K562 (cell line): ENCODE measurements at regions not wholly inside any gene's neighbourhood (a gene's known extent, or its start where the extent isn't known, plus 50 kb on each side); places are given as distances from the start of the nearest gene placed in this dataset.

Experiments
- CBX8 ChIP-seq: fragments of 200-600 bp; sonication (generic); IDR thresholded peaks from 2 replicates; pipeline ENCODE4 v1.6.1; 2012; ENCODE audit warnings: borderline replicate concordance, mixed run types, low read depth, mild to moderate bottlenecking, moderate library complexity, mixed read lengths, low read length, control low read depth, inconsistent platforms; ENCODE audit not compliant: poor library complexity, severe bottlenecking; ENCODE audit errors: extremely low read depth
- DACH1 ChIP-seq: fragments of 450-650 bp; IDR thresholded peaks from 2 replicates; pipeline ENCODE4 v1.6.1; 2018; ENCODE audit not compliant: partially characterized antibody
- GATAD2B ChIP-seq: fragments of 450-650 bp; IDR thresholded peaks from 2 replicates; pipeline ENCODE4 v1.6.1; 2017; ENCODE audit warnings: mild to moderate bottlenecking, borderline replicate concordance
- HCFC1 ChIP-seq: IDR thresholded peaks from 2 replicates; pipeline ENCODE4 v1.6.1; 2012; ENCODE audit warnings: low read depth, low read length, improper control_type of control experiment
- KDM1A ChIP-seq, 2 experiments: fragments of 450-650 bp; IDR thresholded peaks; 2 replicates each; pipeline ENCODE4 v1.6.1; 2016; ENCODE audit warnings: mild to moderate bottlenecking in 2 of 2
- MED1 ChIP-seq: sonication (generic); formaldehyde crosslinking; IDR thresholded peaks from 2 replicates; pipeline ENCODE4 v1.8.1; 2023; ENCODE audit warnings: missing genetic modification reagents, borderline replicate concordance
- NFIX ChIP-seq: fragments of 250-450 bp; sonication (Bioruptor Pico); IDR thresholded peaks from 2 replicates; pipeline ENCODE4 v1.4.0; 2020; ENCODE audit warnings: low read depth, mild to moderate bottlenecking, moderate library complexity
- PCBP1 ChIP-seq: fragments of 200-400 bp; formaldehyde crosslinking; IDR thresholded peaks from 2 replicates; pipeline ENCODE4 v1.6.1; 2018; ENCODE audit warnings: mild to moderate bottlenecking, low read depth, low read length; ENCODE audit not compliant: poor library complexity, severe bottlenecking
- SPI1 ChIP-seq: IDR thresholded peaks from 2 replicates; pipeline ENCODE4 v1.6.1; 2011; ENCODE audit warnings: low read depth, low read length, control low read depth, borderline replicate concordance
- TAF7 ChIP-seq: fragments of 450-650 bp; IDR thresholded peaks from 2 replicates; pipeline ENCODE4 v1.6.1; 2016; ENCODE audit warnings: missing genetic modification characterization, missing compliant biosample characterization
- ZKSCAN8 ChIP-seq: fragments of 200-800 bp; sonication (Bioruptor generic); IDR thresholded peaks from 2 replicates; pipeline ENCODE4 v1.6.1; 2016; ENCODE audit warnings: missing genetic modification characterization, missing compliant biosample characterization
- TF ChIP-seq, protein P1 (sequence below): fragments of 450-650 bp; conservative IDR thresholded peaks from 2 replicates; pipeline ENCODE4 v1.6.1; 2016; ENCODE audit warnings: missing genetic modification characterization, low read depth, mild to moderate bottlenecking, control low read depth, missing compliant biosample characterization
- TF ChIP-seq, protein P2 (sequence below): fragments of 450-650 bp; formaldehyde crosslinking; IDR thresholded peaks from 2 replicates; pipeline ENCODE4 v1.4.0; 2020; ENCODE audit warnings: mild to moderate bottlenecking, moderate library complexity

DNA sequence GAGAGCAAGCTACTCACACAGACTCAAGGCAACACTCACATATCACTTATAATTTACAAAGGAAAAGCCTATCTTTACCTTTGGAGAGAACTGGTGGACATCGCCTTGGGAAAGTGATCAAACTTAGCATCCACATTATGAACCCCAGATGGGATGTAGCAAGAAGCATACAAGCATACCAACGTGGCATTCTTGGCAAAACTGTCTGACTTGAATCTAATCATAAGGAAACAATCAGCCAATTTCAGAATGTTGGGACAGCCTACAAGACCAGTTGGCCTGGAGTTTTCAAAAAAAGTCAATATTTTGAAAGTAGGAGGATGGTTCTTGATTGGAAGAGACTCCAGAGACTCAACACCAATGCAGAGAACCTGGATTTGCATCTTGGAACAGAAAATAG, 79.1 kb upstream of the PMAIP1 start (continued):
- TF ChIP-seq HCFC1 (no peak), PCBP1 (no peak), TAF7 (no peak), NFIX (CRISPR knock-in tag) (no peak), CBX8 (no peak), MED1 (CRISPR knock-in tag) (no peak), DACH1 (no peak), KDM1A (IDR thresholded peaks at IDR 0.05) (no peak), SPI1 (no peak), GATAD2B (no peak), ZKSCAN8 (CRISPR knock-in tag) (no peak)
- TF ChIP-seq, protein P1, sequence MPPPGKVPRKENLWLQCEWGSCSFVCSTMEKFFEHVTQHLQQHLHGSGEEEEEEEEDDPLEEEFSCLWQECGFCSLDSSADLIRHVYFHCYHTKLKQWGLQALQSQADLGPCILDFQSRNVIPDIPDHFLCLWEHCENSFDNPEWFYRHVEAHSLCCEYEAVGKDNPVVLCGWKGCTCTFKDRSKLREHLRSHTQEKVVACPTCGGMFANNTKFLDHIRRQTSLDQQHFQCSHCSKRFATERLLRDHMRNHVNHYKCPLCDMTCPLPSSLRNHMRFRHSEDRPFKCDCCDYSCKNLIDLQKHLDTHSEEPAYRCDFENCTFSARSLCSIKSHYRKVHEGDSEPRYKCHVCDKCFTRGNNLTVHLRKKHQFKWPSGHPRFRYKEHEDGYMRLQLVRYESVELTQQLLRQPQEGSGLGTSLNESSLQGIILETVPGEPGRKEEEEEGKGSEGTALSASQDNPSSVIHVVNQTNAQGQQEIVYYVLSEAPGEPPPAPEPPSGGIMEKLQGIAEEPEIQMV, result no peak
- TF ChIP-seq, protein P2, sequence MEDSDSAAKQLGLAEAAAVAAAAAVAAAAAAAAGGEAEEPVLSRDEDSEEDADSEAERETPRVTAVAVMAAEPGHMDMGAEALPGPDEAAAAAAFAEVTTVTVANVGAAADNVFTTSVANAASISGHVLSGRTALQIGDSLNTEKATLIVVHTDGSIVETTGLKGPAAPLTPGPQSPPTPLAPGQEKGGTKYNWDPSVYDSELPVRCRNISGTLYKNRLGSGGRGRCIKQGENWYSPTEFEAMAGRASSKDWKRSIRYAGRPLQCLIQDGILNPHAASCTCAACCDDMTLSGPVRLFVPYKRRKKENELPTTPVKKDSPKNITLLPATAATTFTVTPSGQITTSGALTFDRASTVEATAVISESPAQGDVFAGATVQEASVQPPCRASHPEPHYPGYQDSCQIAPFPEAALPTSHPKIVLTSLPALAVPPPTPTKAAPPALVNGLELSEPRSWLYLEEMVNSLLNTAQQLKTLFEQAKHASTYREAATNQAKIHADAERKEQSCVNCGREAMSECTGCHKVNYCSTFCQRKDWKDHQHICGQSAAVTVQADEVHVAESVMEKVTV, result no peak
- TF ChIP-seq, all 486 proteins: peak for 0
